Stimulated activated CD4-positive, alpha-beta T cell treated with anti-CD3 and anti-CD28 coated beads, Interleukin-1b, Interleukin-23, amount 100 ng/mL, for 48 hours (primary cell): ENCODE measurements at regions not wholly inside any gene's neighbourhood (a gene's known extent, or its start where the extent isn't known, plus 50 kb on each side); places are given as distances from the start of the nearest gene placed in this dataset.
"Not testable (repeated sequence)": the region's sequence is repeated elsewhere in the genome, so short reads cannot be mapped to it uniquely, and the experiment has no call there.

Experiments used
- DNase-seq: peaks from one replicate; pipeline ENCODE4 v3.0.0-alpha.2; 2020

DNA sequence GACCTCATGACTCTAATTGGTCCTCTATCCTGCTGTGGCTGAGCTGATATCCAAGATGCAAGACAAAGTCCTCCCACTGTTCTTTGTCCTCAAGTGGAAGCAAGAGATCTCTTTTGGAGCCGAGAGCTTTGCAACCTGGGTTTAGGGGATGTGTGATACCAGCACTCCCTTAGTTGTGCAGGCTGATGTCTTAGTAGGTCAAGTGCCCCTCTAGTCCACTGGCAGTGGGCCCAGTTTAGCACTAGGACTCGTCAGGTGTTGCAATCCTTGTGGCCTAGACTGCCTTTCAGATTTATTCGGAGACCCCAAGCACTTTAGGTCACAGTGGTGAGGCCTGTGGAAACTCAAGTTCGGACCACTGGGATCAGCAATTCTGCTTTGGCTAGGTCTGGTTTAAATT is 64.0 kb downstream of the GPRASP3 start:
- no peak for DNase-seq

DNA sequence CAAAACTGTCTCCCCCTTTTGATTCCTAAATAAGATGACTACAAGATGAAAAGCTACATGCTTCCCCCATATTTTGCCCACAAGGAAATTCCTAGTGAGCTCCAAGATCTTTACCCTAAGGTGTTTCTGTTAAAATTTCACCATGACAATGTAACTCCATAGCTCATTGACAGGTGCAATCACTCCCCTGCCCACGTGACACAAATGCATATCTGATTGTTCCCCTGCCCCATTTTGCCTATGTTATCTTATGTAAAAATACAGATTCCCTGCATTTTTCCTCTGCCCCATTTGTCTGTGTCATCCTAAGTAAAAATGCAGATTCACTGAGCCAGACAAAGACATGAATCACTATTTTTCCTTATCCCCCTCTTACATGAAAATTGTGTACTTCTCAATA is 66.7 kb downstream of the GPRASP3 start:
- DNase-seq, result no peak

DNA sequence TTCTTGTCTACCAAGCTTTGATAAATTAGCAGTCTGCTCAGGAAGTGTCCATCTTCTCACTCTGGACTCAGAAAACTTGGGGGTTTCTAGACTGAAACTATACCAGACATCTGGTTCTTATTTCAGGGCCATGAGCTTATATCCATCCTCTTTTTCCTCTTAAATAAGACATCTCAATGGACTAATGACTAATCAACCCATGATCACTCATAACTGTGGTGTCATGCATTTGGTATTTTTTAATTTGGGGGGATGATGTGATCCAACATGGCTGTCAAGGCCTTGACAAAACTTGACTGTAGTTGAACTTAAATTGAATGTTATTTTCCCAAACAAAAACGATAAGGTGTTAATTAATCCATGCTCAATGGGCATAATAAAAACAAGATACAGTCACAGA is 87.8 kb downstream of the GPRASP3 start:
- no peak for DNase-seq

DNA sequence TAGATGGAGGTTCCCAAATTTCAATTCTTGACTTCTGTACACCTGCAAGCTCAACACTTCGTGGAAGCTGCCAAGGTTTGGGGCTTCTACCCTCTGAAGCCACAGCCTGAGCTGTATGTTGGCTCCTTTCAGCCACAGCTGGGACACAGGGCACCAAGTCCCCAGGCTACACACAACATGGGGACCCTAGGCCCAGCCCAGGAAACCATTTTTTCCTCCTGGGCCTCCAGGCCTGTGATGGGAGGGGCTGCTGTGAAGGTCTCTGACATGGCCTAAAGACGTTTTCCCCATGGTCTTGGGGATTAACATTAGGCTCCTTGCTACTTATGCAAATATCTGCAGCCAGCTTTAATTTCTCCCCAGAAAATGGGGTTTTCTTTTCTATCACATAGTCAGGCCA is 97.7 kb downstream of the GPRASP3 start:
- DNase-seq, result not testable (repeated sequence)

DNA sequence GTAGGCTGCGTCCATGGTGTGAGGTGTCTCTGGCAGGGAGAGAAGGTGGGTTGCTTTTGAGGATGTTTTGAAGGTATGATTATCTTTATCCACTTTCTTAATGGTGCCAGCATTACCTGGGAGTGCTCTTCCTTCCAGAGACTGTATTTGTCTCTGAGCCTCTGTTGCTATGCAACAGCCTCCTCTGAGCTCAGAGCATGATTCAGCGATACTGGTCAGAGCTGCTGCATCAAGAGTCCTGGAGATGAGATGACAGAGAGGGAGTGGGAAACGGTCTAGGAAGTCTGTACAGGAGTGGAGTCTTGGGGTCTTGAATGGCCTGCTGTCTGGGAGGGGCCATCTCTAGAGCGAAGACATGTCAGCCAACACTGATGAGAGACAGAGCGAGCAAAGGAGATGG is 104.4 kb upstream of the RAB40AL start:
- no peak for DNase-seq

DNA sequence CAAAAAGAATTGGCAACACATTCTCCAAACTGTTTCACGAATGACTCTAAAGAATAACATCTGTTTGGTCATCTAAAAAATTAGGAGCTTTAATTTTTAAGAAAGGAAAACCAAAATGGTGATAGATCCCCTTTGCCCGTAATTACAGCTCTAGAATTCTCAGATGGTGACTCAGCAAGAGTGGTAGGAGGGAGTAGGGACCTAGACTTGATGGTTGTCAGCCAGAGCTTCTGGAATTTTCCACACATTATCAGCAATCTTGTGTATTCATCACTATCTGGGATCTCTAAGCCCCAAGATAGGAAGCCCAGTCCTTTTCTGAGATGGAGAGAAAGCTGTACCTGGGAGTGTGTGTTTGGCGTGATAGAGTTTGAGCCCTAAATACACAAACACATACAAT is 103.9 kb upstream of the RAB40AL start:
- no peak for DNase-seq

DNA sequence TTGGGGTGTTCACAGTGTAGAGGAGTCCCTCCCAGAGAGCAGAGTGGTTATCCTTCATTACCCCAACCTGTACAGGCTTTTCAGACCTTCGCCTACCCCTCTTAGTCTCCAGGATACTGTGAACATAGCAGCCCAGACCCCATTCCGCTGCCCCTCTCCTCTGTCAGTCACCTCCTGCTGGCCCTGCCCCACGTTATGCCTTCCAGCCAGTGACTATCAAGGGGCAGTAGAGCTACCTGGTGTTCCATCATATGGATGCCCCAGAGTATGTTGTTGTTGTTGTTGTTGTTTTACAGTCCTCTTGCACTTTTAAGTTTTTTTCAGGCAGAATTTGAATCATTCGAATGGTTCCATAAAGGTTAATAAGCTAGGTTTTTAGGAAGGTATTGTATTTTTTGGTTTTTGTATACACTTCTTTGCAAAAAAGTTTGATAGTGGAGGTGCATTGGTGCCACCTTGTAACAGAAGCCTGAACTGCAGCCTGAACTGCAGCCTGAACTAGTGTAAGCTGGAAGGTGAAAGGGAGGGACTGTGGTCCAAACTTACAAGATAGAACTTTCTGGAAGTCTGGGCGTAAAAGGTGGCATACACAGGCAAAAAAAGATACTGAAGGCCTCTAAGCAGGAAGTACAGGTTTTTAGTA is 101.4 kb upstream of the RAB40AL start:
- DNase-seq, result no peak

DNA sequence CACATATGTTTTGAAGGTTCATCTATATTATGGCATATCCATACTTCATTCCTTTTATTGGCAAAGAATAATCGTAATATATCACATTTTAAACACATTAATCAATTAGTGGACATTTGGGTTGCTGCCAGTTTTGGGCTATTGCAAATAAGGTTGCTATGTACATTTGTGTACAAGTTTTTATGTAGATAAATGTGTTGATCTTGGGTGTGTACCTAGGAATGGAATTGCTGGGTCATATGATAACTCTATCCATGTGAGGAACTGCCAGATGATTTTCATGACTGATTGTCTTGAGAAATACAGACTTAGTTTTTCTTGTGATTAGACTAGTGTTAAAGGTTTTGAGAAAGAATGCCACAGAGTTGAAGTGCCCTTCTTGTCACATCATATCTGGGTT is 99.2 kb upstream of the RAB40AL start:
- no peak for DNase-seq

DNA sequence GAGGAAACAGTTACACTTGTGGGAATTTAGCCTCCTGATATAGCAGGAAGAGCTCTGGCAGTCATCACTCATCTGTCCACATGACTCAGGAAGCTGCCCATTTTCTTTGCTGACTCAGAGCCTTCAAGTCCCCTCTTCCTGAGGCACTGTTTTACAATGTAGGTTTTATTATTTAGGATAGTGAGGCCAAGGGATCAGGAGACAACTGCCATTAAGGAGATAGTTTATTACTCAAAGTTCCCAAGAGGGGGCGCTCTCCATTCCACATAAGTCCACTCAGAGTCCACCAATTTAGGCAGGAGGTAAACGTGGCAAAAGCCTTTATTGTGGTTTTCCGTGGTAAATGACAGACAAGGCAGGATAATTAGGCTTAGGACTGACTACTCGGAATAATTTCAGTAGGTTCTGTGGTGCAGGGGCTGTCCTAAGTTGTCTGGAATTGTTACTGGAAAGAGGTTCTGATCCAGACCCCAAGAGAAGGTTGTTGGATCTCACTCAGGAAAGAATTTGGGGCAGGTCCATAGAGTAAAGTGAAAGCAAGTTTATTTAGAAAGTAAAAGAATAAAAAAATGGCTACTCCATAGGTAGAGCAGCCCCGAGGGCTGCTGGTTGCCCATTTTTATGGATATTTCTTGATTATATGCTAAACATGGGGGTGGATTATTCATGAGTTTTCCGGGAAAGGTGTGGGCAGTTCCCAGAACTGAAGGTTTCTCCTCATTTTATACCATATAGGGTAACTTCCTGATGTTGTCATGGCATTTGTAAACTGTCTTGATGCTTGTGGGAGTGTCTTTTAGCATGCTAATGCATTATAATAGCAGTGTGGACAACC is 96.0 kb upstream of the RAB40AL start:
- DNase-seq, result no peak

DNA sequence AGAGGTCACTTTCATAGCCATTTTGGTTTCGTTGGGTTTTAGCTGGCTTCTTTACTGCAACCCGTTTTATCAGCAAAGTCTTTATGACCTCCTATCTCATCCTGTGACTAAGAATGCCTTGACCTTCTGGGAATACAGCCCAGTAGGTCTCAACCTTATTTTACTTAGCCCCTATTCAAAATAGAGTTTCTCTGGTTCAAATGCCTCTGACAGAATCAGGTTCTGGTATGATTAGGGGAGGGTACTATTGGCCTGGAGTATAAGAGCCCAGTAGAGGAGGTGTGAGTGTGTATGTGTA is 95.4 kb upstream of the RAB40AL start:
- no peak for DNase-seq

DNA sequence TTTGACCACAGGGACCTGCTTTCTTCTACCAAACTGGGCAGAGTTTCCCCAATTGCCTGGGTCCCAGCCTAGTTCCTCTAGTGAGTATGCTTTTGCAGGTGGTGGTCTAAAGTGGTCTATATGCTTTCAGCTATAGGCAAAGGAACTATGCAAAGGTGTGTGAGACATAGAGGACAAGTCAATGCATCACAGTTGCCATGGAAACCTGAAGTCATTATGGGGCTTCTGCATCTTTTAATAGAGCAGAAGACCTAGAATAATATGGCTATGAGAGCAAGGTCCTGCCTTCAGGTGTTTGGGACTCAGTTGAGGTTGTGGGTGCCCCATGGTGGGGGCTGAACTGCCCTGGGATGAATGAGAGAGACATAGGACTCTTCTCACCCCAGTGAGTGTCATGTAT is 92.1 kb upstream of the RAB40AL start:
- DNase-seq, result no peak

DNA sequence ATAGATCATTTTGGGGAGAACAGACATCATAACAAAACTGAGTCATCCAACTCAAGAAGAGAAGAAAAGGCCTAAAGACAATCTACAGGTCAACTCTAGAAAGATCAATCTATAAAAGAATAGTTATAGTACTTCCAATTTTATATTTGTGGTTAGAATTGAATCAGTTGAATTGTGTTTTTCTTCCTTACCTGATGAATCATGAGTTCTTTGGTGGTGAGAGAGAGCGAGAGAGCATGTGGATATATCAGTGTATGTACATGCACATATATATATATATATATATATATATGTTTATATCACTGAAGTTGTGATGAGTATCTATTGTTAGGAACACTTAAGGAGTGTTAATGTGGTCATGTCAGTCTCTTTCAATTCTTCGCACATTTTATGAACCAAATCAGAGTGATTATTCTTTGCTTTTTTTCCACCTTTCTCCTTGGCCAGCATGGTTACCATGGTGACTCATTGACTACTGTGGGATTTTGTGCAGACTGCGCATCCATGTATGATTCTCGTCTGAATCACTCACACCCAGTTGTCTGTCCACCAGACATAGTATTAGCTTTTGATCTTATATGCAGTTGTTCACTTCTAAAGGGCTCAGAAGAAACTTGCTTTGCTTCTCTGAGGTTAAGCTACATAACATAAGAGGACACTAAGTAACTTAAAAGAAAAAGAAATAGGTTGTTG is 90.4 kb upstream of the RAB40AL start:
- DNase-seq, result no peak

DNA sequence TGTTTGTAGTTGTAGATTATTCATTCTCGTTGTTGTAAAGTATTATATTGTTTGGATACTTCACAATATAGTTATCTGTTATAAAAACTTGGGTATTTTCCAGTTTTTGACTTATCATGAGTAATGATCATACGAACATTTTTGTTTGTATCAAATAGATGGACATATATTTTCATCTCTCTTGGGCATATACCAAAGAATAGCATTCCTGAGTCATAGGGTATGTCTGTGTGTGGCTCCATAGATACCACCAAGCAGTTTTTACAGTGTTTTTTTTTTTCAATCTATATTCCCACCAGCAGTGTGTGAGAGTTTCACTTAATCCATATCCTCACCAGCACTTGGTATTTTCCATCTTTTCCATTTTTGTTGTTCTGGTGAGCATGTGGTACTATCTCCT is 89.7 kb upstream of the RAB40AL start:
- no peak for DNase-seq

DNA sequence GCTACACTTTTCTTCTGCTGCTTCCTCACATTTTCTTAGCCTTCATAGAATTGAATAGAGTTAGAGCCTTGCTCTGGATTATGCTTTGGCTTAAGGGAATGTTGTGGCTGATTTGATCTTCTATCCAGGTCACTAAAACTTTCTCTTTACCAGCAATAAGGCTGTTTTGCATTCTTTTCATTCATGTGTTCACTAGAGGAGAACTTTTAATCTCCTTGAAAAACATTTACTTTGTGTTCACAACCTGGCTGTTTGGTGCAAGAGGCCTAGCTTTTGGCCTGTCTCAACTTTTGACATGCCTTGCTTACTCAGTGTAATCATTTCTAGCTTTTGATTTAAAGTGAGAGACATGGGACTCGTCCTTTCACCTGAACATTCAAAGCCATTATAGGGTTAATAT is 87.7 kb upstream of the RAB40AL start:
- no peak for DNase-seq

DNA sequence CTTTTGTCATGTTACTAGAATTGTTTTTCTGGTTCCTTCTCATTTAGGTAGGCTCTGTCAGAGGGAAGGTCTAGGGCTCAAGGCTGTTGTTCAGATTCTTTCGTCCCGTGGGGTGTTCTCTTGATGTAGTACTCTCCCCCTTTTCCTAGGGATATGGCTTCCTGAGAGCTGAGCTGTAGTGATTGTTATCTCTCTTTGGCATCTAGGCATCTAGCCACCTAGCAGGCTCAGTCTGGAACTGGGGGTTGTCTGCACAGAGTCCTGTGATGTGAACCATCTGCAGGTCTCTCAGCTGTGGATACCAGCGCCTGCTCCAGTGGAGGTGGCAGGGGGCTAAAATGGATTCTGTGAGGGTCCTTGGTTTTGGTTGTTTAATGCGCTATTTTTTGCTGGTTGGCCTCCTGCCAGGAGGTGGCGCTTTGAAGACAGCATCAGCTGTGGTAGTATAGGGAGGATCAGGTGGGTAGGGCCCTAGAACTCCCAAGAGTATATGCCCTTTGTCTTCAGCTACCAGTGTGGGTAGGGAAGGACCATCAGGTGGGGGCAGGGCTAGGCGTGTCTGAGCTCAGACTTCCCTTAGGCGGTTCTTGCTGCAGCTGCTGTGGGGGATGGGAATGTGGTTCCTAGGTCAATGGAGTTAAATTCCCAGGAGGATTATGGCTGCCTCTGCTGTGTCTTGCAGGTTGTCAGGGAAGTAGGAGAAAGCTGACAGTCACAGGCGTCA is 78.1 kb upstream of the RAB40AL start:
- DNase-seq, result not testable (repeated sequence)

DNA sequence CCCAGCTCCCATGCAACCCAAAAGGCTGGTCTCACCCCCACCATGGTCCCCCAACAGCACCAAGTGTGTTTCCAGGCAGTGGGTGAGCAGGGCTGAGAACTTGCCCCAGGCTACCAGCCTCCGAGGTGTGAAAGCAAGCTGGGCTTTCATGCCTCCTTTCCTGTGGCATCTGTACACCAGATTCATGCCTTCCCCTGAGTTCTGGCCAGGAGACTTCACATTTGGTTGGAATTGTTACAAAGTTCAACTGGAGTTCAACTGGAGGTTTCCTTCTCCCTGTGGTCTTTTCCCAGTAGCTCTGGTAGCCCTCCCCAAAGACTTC is 77.6 kb upstream of the RAB40AL start:
- DNase-seq, result no peak

DNA sequence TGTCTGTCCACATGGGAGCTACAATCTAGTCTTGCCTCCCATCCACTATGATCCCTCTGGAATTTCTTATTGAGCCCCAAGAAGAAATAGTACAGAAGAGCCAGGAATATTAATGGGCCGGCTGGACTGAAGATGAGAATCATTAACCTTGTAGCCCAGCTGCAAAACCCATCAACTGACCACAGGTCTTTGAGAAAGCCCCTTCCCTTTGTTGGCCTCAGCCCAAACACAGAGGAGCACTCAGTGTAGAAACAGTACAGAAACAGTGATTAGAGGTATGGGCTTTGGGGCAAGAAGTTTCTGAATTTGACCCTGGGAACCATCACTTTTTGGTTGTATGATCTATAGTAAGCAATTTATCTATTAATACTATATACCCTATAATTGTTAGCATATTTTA is 76.8 kb upstream of the RAB40AL start:
- DNase-seq, result no peak

DNA sequence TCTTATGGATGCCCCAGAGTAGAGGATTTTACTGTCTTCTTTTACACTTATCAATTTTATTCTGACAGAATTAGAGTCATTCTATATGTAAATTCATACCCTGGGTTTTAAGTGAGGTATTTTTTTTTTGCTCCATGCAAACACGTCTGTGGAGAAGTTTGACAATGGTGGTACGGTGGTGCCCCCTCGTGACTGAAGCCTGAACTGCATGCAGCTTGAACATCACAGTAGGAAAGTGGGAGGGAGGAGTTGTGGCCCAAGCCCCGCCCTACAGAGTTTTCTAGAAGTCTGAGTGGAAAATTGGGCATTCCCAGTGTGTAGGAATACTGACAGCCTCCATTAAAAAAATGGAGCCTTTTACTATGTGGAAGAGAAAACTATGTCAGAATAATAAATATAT is 73.3 kb upstream of the RAB40AL start:
- peak; percentile 75 for DNase-seq

DNA sequence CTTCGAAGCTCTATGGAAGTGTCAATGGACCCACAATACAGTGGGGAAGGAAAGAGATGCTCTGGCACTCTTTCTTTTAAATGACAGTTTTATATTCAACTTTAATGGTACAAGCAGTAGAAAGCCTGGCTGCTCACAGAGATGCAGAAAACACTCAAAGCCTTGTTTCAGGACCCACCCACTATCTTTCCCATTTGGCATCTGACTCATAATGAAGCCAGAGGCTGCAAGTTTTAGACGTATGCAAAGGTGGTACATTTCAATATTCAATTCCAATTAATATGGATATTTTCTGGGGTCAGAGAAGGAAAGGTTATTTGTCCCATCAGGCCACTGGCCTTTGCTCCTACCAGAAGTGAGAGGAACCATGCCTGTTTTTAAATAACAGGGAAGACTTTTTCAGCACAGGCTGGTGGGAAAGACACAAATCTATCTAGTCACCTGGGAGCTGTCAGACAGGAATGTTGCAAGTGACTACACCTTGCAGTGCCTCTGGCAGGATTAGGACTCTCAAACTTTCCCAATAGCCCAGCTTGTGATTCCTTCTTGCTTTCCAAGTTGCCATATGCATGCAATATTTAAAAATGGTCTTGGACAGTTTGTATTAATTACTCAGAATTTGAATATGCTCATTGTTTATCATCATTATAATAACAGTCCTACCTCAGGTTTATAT is 70.0 kb upstream of the RAB40AL start:
- no peak for DNase-seq

DNA sequence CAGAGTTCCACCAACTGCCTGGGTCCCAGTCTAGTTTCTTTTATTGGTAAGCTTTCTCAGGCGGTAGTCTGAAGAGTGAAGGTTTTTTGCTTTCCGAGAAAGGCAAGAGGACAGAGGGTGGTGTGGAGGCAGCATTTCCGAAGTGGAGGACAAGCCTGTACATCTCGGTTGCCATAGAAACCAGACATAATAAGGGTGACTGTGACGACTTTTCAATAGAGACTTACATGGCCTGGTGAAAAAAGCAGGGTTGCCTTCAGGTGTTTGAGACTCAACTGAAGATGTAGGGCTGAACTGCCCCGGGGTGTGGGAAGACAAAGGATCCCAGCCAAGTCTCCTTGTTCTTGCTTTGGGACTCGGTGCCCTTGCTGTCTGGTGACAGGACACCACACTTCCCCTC is 53.6 kb upstream of the RAB40AL start:
- DNase-seq, result no peak
